WI38 (cell line): ENCODE measurements at regions not wholly inside any gene's neighbourhood (a gene's known extent, or its start where the extent isn't known, plus 50 kb on each side); places are given as distances from the start of the nearest gene placed in this dataset.

Source experiments
- H3K4me3 ChIP-seq: 2 replicates; pipeline ENCODE4 v1.5.1; 2011; ENCODE audit warnings: low read depth, mild to moderate bottlenecking, control low read depth, low read length
- TF ChIP-seq, protein P1 (sequence below): IDR thresholded peaks from 2 replicates; pipeline ENCODE4 v1.5.1; 2012; ENCODE audit warnings: low read depth, mild to moderate bottlenecking, control low read depth, low read length

DNA sequence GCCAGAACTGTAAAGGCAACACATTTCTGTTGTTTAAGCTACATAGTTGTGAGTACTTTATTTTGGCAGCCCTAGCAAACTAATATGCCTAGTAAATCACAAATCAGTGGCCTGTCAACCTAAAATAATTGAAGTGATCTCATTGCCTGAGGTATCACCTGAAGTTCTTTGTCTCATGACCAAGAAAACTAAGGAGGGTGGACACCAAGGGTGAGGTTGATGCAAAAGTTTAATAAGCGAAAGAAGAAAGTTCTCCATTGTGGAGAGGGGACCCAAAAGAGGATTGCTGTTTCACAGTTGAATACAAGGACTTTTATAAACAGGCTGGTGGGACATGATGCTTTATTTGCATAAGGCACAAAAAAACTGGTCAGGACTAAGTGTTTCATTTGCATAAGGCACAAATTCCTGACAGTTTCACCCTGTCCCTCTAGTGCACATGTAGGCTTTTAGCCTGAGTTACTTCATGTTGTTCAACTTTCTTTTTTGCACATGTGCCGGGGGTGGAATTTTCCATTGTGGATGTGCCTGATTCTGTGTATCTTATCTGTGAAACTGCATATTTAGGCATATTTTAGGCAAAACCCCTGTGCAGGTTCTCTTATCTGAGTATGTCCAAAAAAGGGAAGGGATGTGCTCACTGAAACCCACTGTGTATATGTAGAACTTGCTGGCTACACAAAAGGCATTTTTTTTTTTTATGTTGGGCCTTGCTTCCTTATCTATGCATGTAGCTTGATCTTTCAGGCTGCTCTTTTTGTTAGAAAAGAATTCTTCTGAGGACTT, 108.6 kb upstream of the RAI14 start:
- TF ChIP-seq, protein P1, sequence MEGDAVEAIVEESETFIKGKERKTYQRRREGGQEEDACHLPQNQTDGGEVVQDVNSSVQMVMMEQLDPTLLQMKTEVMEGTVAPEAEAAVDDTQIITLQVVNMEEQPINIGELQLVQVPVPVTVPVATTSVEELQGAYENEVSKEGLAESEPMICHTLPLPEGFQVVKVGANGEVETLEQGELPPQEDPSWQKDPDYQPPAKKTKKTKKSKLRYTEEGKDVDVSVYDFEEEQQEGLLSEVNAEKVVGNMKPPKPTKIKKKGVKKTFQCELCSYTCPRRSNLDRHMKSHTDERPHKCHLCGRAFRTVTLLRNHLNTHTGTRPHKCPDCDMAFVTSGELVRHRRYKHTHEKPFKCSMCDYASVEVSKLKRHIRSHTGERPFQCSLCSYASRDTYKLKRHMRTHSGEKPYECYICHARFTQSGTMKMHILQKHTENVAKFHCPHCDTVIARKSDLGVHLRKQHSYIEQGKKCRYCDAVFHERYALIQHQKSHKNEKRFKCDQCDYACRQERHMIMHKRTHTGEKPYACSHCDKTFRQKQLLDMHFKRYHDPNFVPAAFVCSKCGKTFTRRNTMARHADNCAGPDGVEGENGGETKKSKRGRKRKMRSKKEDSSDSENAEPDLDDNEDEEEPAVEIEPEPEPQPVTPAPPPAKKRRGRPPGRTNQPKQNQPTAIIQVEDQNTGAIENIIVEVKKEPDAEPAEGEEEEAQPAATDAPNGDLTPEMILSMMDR = no peak
- H3K4me3 ChIP-seq = no peak overlapping the region

DNA sequence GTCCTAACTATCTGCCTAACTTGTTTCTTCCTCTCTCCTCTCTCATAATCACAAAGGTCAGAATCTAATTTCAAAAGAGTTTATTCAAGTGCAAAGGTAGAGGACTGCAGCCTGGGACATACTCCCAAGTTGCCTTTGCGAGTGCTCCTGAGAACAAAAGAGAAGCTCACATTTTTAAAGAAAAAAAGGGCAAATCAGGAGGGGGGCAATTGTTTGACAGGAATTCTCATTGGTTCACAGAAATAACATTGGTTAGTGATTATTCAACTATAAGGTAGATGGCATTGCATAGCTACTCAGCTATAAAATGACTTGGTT, 108.1 kb upstream of the RAI14 start:
- TF ChIP-seq, protein P1 = no peak
- H3K4me3 ChIP-seq = no peak overlapping the region

DNA sequence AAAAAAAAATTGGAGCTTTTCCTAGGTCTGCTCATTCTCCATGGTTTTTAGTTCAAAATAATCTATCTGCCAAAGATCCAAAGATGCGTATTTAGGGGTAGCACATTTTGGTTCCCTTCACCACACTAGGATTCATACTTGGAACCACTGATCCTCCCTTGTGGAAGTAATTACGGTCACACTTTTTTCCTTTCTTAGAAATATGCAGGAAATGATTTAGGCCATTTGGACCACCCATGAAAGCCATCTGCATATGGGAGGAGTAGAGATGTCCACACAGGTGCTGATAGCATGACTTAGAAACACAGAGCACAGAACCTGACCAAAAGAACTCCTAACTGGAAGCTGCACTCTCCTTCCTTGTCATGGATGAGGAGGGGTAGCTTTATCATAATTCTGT, 105.9 kb upstream of the RAI14 start:
- TF ChIP-seq, protein P1 = no peak
- no peak overlapping the region for H3K4me3 ChIP-seq

DNA sequence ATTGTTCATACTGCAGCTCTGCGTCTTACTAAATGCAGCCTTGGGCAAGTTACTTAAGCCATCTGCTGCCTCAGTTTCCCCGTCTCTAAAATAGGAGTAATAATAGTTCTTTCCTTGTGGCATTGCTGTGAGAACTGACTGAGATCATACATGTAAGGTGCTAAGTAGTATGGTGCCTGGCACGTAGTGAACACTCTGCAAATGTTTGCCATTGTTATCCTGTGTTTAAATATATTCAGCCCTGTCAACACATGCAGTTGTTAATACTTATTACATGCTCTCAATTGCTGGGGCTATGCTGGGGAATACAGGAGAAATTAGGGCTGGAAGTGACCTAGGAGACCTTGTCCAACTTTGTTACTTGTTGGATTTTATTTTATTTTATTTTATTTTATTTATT, 105.2 kb upstream of the RAI14 start:
- TF ChIP-seq, protein P1 = no peak
- H3K4me3 ChIP-seq = no peak overlapping the region

DNA sequence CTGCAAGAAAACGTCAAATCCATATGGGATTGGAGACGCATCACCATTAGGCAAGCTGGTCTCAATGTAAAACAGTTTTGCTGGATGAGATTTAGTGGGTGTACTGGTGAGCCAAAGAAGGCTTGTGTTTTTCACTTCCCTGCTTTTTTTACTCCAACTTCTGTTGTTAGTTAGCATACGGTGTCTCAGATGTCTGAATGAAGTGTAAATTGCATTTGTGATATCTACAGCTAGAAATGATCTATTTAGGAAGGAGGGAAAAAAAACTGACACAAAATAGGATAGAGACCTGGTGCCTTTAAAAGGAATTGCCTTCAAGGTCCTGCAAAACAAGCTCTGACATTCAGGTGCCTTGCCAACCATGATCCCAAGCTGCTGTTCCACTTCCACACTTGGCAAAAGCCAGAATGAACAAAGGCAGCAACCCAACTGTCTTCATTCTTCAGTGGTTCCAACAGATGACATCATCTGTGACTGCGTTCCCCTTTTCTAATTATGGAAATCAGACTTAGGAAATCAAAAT, 104.2 kb upstream of the RAI14 start:
- TF ChIP-seq, protein P1 = no peak
- H3K4me3 ChIP-seq = no peak overlapping the region

DNA sequence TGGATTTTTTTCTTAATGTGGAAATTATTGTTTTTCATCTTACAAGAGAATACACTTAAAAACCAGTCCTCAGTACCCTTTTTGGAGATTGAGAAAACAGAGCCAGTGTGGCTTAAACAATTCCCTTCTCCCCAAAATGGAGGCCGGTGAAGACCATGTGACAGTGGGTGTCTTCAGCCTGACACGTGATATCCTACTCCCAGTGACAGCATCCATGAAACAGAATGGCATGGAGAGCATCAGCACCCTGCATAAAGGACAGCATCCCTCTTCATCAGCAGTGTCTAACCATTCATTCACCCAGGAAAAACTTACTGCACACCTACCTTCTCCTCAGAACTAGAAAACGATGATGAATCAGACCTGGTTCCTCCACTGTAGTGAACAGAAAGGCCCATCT, 103.4 kb upstream of the RAI14 start:
- TF ChIP-seq, protein P1 = no peak
- no peak overlapping the region for H3K4me3 ChIP-seq

DNA sequence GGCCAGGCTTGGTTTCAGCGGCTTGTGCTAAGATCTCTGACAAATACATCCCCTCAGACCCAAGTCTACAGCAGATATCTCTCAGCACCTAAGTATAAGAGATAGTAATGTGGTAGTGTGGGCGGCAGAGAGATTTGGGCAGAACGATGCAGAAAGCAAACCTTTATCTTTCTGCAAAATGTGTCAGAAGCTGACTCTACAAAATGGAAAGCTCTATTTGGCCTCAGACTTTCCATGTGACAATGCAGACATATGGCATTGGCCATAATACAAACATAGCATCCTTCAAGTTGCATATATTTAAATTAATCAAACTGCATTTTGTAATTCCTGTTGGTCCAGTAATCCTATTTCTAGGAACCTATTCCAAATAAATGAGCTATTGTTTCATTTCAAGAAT, 102.5 kb upstream of the RAI14 start:
- TF ChIP-seq, protein P1 = no peak
- no peak overlapping the region for H3K4me3 ChIP-seq
